H1 (cell line): ENCODE measurements at regions not wholly inside any gene's neighbourhood (a gene's known extent, or its start where the extent isn't known, plus 50 kb on each side); places are given as distances from the start of the nearest gene placed in this dataset.

Experiments used
- CTCF ChIA-PET: fragments of 300-600 bp; sonication (Branson Sonifier 250); formaldehyde crosslinking; loops from one replicate; lab custom pipeline; 2021; ENCODE audit not compliant: partially characterized antibody; lab: Charles Lee
- POLR2A ChIA-PET: fragments of 300-600 bp; sonication (Branson Sonifier 250); formaldehyde crosslinking; loops from one replicate; lab custom pipeline; 2021; ENCODE audit warnings: inconsistent platforms; ENCODE audit not compliant: partially characterized antibody; lab: Charles Lee
- DNase-seq, 2 experiments: peaks; one replicate each; pipeline versions ENCODE4 v3.0.0 to v3.0.0-alpha.2; 2010 to 2022; ENCODE audit warnings: low spot score in 2 of 2, low read depth in 1 of 2, mixed read lengths in 1 of 2
- FAIRE-seq: peaks from 2 replicates; lab custom pipeline; 2011; peaks lifted over from hg19 to GRCh38; lab: Jason Lieb, UNC
- H2AFZ ChIP-seq: 2 replicates; pipeline ENCODE4 v1.8.1; 2012; ENCODE audit warnings: low read length, inconsistent platforms
- H2AK5ac ChIP-seq: 2 replicates; pipeline ENCODE4 v1.6.1; 2013; ENCODE audit warnings: low read depth, low read length
- H2BK120ac ChIP-seq: replicated peaks from 2 replicates; pipeline ENCODE3; 2013; ENCODE audit warnings: low read depth, low read length, inconsistent platforms
- H2BK12ac ChIP-seq: 2 replicates; pipeline ENCODE4 v1.6.1; 2013; ENCODE audit warnings: low read depth, low read length
- H2BK15ac ChIP-seq: 2 replicates; pipeline ENCODE4 v1.6.1; 2013; ENCODE audit warnings: low read length
- H2BK20ac ChIP-seq: 2 replicates; pipeline ENCODE4 v1.6.1; 2013; ENCODE audit warnings: low read length
- H2BK5ac ChIP-seq: 2 replicates; pipeline ENCODE4 v1.6.1; 2013; ENCODE audit warnings: low read depth, low read length
- H3K14ac ChIP-seq: 2 replicates; pipeline ENCODE4 v1.6.1; 2013; ENCODE audit warnings: inconsistent platforms; ENCODE audit not compliant: insufficient read length
- H3K18ac ChIP-seq: 2 replicates; pipeline ENCODE4 v1.6.1; 2013; ENCODE audit warnings: low read length; ENCODE audit errors: extremely low read depth
- H3K23ac ChIP-seq: 2 replicates; pipeline ENCODE4 v1.6.1; 2013; ENCODE audit warnings: inconsistent platforms; ENCODE audit not compliant: insufficient read length
- H3K23me2 ChIP-seq: 2 replicates; pipeline ENCODE4 v1.6.1; 2013; ENCODE audit warnings: low read depth, low read length
- H3K27ac ChIP-seq: 2 replicates; pipeline ENCODE4 v1.6.1; 2011; ENCODE audit warnings: low read depth, low read length, inconsistent platforms
- H3K27me3 ChIP-seq, 4 experiments: replicated peaks in 1 of 4; 1 replicate in 1 of 4; 2 replicates in 3 of 4; pipeline versions ENCODE4 v1.6.1 to v1.8.1; 2011 to 2013; ENCODE audit warnings: low read length in 3 of 4, mild to moderate bottlenecking in 3 of 4, inconsistent platforms in 2 of 4, mixed read lengths in 2 of 4, moderate library complexity in 1 of 4; ENCODE audit not compliant: control insufficient read depth in 3 of 4, insufficient read depth in 3 of 4; ENCODE audit errors: extremely low read depth in 1 of 4
- H3K36me3 ChIP-seq, 4 experiments: 2 replicates each; pipeline versions ENCODE4 v1.6.1 to v1.8.1; 2011 to 2013; ENCODE audit warnings: mild to moderate bottlenecking in 4 of 4, low read length in 3 of 4, moderate library complexity in 2 of 4, control low read depth in 1 of 4, inconsistent platforms in 1 of 4; ENCODE audit not compliant: insufficient read depth in 4 of 4, control insufficient read depth in 2 of 4
- H3K4ac ChIP-seq: replicated peaks from 2 replicates; pipeline ENCODE3; 2013; ENCODE audit warnings: low read length, low read depth, mixed read lengths, inconsistent platforms; ENCODE audit not compliant: insufficient read length
- H3K4me1 ChIP-seq, 4 experiments: replicated peaks in 1 of 4; 1 replicate in 1 of 4; 2 replicates in 3 of 4; pipeline versions ENCODE4 v1.6.1 to v1.8.1; 2011 to 2013; ENCODE audit warnings: low read length in 3 of 4, inconsistent platforms in 2 of 4, mixed read lengths in 1 of 4; ENCODE audit not compliant: insufficient read depth in 4 of 4, control insufficient read depth in 3 of 4
- H3K4me2 ChIP-seq, 2 experiments: 2 replicates each; pipeline versions ENCODE4 v1.6.1 to v1.8.1; 2011 to 2013; ENCODE audit warnings: low read depth in 2 of 2, low read length in 2 of 2, control low read depth in 1 of 2, inconsistent platforms in 1 of 2, mild to moderate bottlenecking in 1 of 2; ENCODE audit not compliant: insufficient read depth in 1 of 2
- H3K4me3 ChIP-seq, 4 experiments: fragments of 200-600, 300-600 bp in 1 of 4; sonication (generic), shearing (Covaris generic), sonication (Bioruptor Twin) in 1 of 4; 2 replicates each; pipeline versions ENCODE4 v1.5.1 to v1.8.1; 2011 to 2016; ENCODE audit warnings: low read length in 4 of 4, low read depth in 3 of 4, control low read depth in 2 of 4, inconsistent platforms in 2 of 4, mild to moderate bottlenecking in 2 of 4, mixed read lengths in 1 of 4, moderate library complexity in 1 of 4; ENCODE audit not compliant: insufficient read depth in 2 of 4; ENCODE audit errors: extremely low read depth in 1 of 4
- H3K56ac ChIP-seq: replicated peaks from 2 replicates; pipeline ENCODE3; 2013; ENCODE audit warnings: low read depth, mild to moderate bottlenecking, mixed read lengths, low read length, inconsistent platforms; ENCODE audit not compliant: insufficient read length
- H3K79me1 ChIP-seq: 2 replicates; pipeline ENCODE4 v1.6.1; 2013; ENCODE audit warnings: low read depth, low read length, control low read depth
- H3K79me2 ChIP-seq, 2 experiments: 2 replicates each; pipeline versions ENCODE4 v1.6.1 to v1.8.1; 2012 to 2013; ENCODE audit warnings: low read length in 2 of 2, mild to moderate bottlenecking in 2 of 2, inconsistent platforms in 1 of 2; ENCODE audit not compliant: insufficient read depth in 2 of 2, control insufficient read depth in 1 of 2
- H3K9ac ChIP-seq, 4 experiments: replicated peaks in 1 of 4; 1 replicate in 1 of 4; 2 replicates in 3 of 4; pipeline versions ENCODE4 v1.6.1 to v1.8.1; 2011 to 2013; ENCODE audit warnings: low read depth in 3 of 4, low read length in 3 of 4, control low read depth in 2 of 4, mild to moderate bottlenecking in 2 of 4, moderate library complexity in 2 of 4, inconsistent platforms in 1 of 4; ENCODE audit errors: extremely low read depth in 1 of 4
- H3K9me3 ChIP-seq, 2 experiments: 2 replicates each; pipeline versions ENCODE4 v1.6.1 to v1.8.1; 2012 to 2013; ENCODE audit warnings: mild to moderate bottlenecking in 2 of 2, moderate library complexity in 2 of 2, control low read depth in 1 of 2, inconsistent platforms in 1 of 2, low read depth in 1 of 2, low read length in 1 of 2, mixed read lengths in 1 of 2; ENCODE audit not compliant: insufficient read depth in 2 of 2
- H4K20me1 ChIP-seq, 2 experiments: replicated peaks in 1 of 2; 2 replicates each; pipeline versions ENCODE3 to v1.8.1; 2011 to 2013; ENCODE audit warnings: inconsistent platforms in 2 of 2, low read length in 2 of 2, mild to moderate bottlenecking in 1 of 2; ENCODE audit not compliant: insufficient read depth in 2 of 2, control insufficient read depth in 1 of 2
- H4K5ac ChIP-seq: 2 replicates; pipeline ENCODE4 v1.6.1; 2013; ENCODE audit warnings: low read length, low read depth, mixed read lengths, inconsistent platforms; ENCODE audit not compliant: insufficient read length
- H4K8ac ChIP-seq: 2 replicates; pipeline ENCODE4 v1.8.0; 2013; ENCODE audit warnings: mild to moderate bottlenecking, moderate library complexity, low read length, inconsistent platforms; ENCODE audit not compliant: insufficient read depth; ENCODE audit errors: extremely low read depth
- H4K91ac ChIP-seq: replicated peaks from 2 replicates; pipeline ENCODE3; 2013; ENCODE audit warnings: low read length, mixed read lengths, inconsistent platforms; ENCODE audit not compliant: insufficient read length
- BACH1 ChIP-seq: IDR thresholded peaks from 2 replicates; pipeline ENCODE4 v1.6.1; 2012; ENCODE audit warnings: low read length, improper control_type of control experiment
- BCL11A ChIP-seq, 2 experiments: IDR thresholded peaks; one replicate each; pipeline ENCODE4 v1.6.1; 2011; ENCODE audit warnings: low read depth in 2 of 2, low read length in 2 of 2, mild to moderate bottlenecking in 2 of 2
- CEBPB ChIP-seq: IDR thresholded peaks from 2 replicates; pipeline ENCODE4 v1.6.1; 2012; ENCODE audit warnings: low read depth, low read length
- KDM4A ChIP-seq: IDR thresholded peaks from one replicate; pipeline ENCODE4 v1.7.1; 2012; ENCODE audit warnings: low read depth, mild to moderate bottlenecking, moderate library complexity, low read length, inconsistent platforms; ENCODE audit not compliant: severe bottlenecking
- MAFK ChIP-seq: IDR thresholded peaks from 2 replicates; pipeline ENCODE4 v1.6.1; 2012; ENCODE audit warnings: low read depth, mild to moderate bottlenecking, improper control_type of control experiment, low read length
- NANOG ChIP-seq: IDR thresholded peaks from 2 replicates; pipeline ENCODE4 v1.6.1; 2011; ENCODE audit warnings: low read length, low read depth, mild to moderate bottlenecking, inconsistent platforms; ENCODE audit not compliant: insufficient read depth, poor library complexity, severe bottlenecking
- POLR2AphosphoS5 ChIP-seq: IDR thresholded peaks from 2 replicates; pipeline ENCODE4 v1.6.1; 2011; ENCODE audit warnings: low read depth, low read length
- RAD21 ChIP-seq, 2 experiments: IDR thresholded peaks in 1 of 2; conservative IDR thresholded peaks in 1 of 2; 2 replicates each; pipeline ENCODE4 v1.6.1; 2011; ENCODE audit warnings: low read depth in 2 of 2, low read length in 2 of 2, improper control_type of control experiment in 1 of 2, inconsistent platforms in 1 of 2, mild to moderate bottlenecking in 1 of 2, moderate library complexity in 1 of 2
- SIX5 ChIP-seq: IDR thresholded peaks from 2 replicates; pipeline ENCODE4 v1.6.1; 2011; ENCODE audit warnings: mild to moderate bottlenecking, low read depth, low read length
- SUZ12 ChIP-seq: fragments of 200-600 bp; sonication (generic); IDR thresholded peaks from 2 replicates; pipeline ENCODE4 v1.6.1; 2012; ENCODE audit warnings: mild to moderate bottlenecking, inconsistent platforms, low read length, moderate library complexity, mixed read lengths
- TCF12 ChIP-seq: IDR thresholded peaks from 2 replicates; pipeline ENCODE4 v1.6.1; 2011; ENCODE audit warnings: low read depth, mild to moderate bottlenecking, low read length
- WGBS, 2 experiments: shearing (Covaris generic) in 1 of 2; methylation state at CpG; one replicate each; pipeline versions ENCODE4 v1.1.6 to v1.1.7; 2013 to 2015; ENCODE audit warnings: low lambda C conversion rate in 2 of 2, mixed read lengths in 2 of 2, inconsistent platforms in 1 of 2, low coverage in 1 of 2, missing lambda C conversion rate in 1 of 2; ENCODE audit not compliant: insufficient replicate concordance in 2 of 2, insufficient coverage in 1 of 2, insufficient read length in 1 of 2; ENCODE audit errors: extremely low coverage in 1 of 2, missing lambda C conversion rate in 1 of 2; 5-methylcytosine and 5-hydroxymethylcytosine counted together
- TF ChIP-seq, protein P1 (sequence below): IDR thresholded peaks from 2 replicates; pipeline ENCODE4 v1.6.1; 2012; ENCODE audit warnings: inconsistent platforms
- TF ChIP-seq, protein P2 (sequence below): IDR thresholded peaks from 2 replicates; pipeline ENCODE4 v1.6.1; 2011; ENCODE audit warnings: low read depth, mild to moderate bottlenecking, low read length; ENCODE audit not compliant: insufficient read depth

DNA sequence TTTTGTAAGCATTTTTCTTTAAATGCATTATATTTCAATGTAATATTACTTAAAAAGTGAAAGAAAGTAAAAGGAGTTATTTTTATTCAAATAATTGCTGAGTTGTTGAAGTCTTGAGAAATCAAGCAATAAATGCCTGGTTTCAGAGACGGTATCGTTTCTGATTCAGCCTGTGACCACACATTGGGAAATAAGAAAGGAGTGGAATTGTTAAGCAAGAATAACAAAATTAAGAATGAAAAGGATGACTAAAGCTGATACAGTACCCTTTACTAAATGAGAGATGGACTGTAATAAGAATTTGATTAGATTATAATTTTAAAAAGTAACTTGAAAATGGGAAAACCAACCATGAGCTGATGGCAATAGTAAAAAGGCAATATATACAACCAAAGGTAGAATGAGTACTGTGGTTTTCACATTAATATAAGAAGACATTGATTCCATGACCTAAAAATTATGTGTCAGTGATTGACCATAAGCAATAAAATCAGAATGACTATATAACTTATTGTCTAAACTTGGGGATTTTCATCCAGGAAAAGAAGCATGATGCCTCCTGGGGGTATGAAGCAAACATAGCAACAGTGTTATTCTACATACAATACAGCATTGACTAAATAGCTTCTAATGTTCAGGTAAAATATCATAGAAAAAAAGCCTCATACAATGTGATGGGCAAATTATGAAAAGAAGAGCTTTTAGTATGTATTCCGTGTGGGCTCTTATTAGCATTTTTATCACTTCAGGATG is 101.9 kb upstream of the PRDM9 start:
- Histone ChIP-seq H2BK5ac (no peak overlapping the region), H2AK5ac (no peak overlapping the region), H3K4ac (no peak overlapping the region), H4K91ac (no peak overlapping the region), H3K4me1 (no peaks in the 10 kb centered on the region), H3K9me3 (no peaks in the 10 kb centered on the region), H4K5ac (no peak overlapping the region), H3K56ac (no peak overlapping the region), H3K14ac (no peak overlapping the region), H2BK120ac (no peak overlapping the region), H2BK20ac (no peak overlapping the region), H2AFZ (no peak overlapping the region), H3K4me2 (no peak overlapping the region), H2BK15ac (no peak overlapping the region), H3K27ac (no peak overlapping the region), H3K4me3 (no peak overlapping the region), H4K20me1 (no peaks in the 10 kb centered on the region), H3K36me3 (no peaks in the 10 kb centered on the region), H3K9ac (no peak overlapping the region), H3K79me2 (no peaks in the 10 kb centered on the region), H3K23me2 (no peaks in the 10 kb centered on the region), H3K23ac (no peak overlapping the region), H3K18ac (no peak overlapping the region), H4K8ac (no peak overlapping the region), H3K27me3 (no peaks in the 10 kb centered on the region), H3K79me1 (no peaks in the 10 kb centered on the region), H2BK12ac (no peak overlapping the region)
- DNase-seq (no peak), FAIRE-seq (no peak)
- CTCF ChIA-PET = interaction anchor here (0.7 to 2.2 kb wide), 3 partner anchors 9 to 53 kb away, joined by 3 to 9 read pairs (median 7); no protein-coding TSS in a partner anchor
- POLR2A ChIA-PET = no interaction called here
- 93% methylated on average over 3 of the region's 3 CpGs; no CpG with 5 or more reads in 1 of the 2 experiments for WGBS, 2 experiments
- TF ChIP-seq BACH1 = no peak
- TF ChIP-seq NANOG = no peak
- TF ChIP-seq RAD21 (IDR thresholded peaks at IDR 0.05 in 1 of 2, conservative IDR thresholded peaks at IDR 0.05 in 1 of 2; ENCODE audit: low read depth in 2 of 2, low read length in 2 of 2) = no peak; a peak in 1 of 4 replicates
- no peak for TF ChIP-seq CEBPB
- TF ChIP-seq, protein P1, sequence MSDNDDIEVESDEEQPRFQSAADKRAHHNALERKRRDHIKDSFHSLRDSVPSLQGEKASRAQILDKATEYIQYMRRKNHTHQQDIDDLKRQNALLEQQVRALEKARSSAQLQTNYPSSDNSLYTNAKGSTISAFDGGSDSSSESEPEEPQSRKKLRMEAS = no peak
- no peak for TF ChIP-seq SUZ12
- no peak for TF ChIP-seq MAFK
- TF ChIP-seq BCL11A (IDR thresholded peaks at IDR 0.05; ENCODE audit: low read depth in 2 of 2, low read length in 2 of 2) = no peak
- TF ChIP-seq KDM4A = no peak
- no peak for TF ChIP-seq SIX5
- TF ChIP-seq, protein P2, sequence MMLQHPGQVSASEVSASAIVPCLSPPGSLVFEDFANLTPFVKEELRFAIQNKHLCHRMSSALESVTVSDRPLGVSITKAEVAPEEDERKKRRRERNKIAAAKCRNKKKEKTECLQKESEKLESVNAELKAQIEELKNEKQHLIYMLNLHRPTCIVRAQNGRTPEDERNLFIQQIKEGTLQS = no peak
- TF ChIP-seq TCF12 = no peak
- no peak for TF ChIP-seq POLR2AphosphoS5
